ENCODE measurements at regions not wholly inside any gene's neighbourhood (a gene's known extent, or its start where the extent isn't known, plus 50 kb on each side); places are given as distances from the start of the nearest gene placed in this dataset.

- no peak for TF ChIP-seq EZH2 (IDR thresholded peaks at IDR 0.05; ENCODE audit: borderline replicate concordance, insufficient read depth, low read length, poor library complexity, severe bottlenecking)
- peak; percentile 84 for TF ChIP-seq POLR2AphosphoS5 (IDR thresholded peaks at IDR 0.05)
- no peak for TF ChIP-seq CTCF (IDR thresholded peaks at IDR 0.05; ENCODE audit: poor library complexity, severe bottlenecking)
- no peak for TF ChIP-seq REST (IDR thresholded peaks at IDR 0.05; ENCODE audit: borderline replicate concordance)
- TF ChIP-seq SMC3 (conservative IDR thresholded peaks at IDR 0.05; ENCODE audit: poor library complexity): no peak
- TF ChIP-seq EP300 (conservative IDR thresholded peaks at IDR 0.05; ENCODE audit: poor library complexity, severe bottlenecking): peak; percentile 98
- no peak for TF ChIP-seq TAF1 (IDR thresholded peaks at IDR 0.05; ENCODE audit: low read depth)
These were observed 918.1 kb upstream of the SORCS1 start for GRCh38 chr10:108082596-108082995.
